ENCODE measurements at regions not wholly inside any gene's neighbourhood (a gene's known extent, or its start where the extent isn't known, plus 50 kb on each side); places are given as distances from the start of the nearest gene placed in this dataset.

GRCh38 chr2:19027626-19028025, 330.8 kb downstream of the OSR1 start:
- no peak overlapping the region for H3K27ac ChIP-seq
- no peaks in the 10 kb centered on the region for H3K9me3 ChIP-seq
- H3K4me1 ChIP-seq: no peaks in the 10 kb centered on the region
- no peak overlapping the region for H3K4me3 ChIP-seq
- no peaks in the 10 kb centered on the region for H3K36me3 ChIP-seq
- TF ChIP-seq CTCF (IDR thresholded peaks at IDR 0.05): no peak
- intact Hi-C loops (cut with DNase I; ENCODE audit: low total_unique reads): no loop called here
- no peak for DNase-seq
- H3K27me3 ChIP-seq: no peaks in the 10 kb centered on the region

- Histone ChIP-seq H3K9me3 (no peaks in the 10 kb centered on the region), H3K4me3 (no peak overlapping the region), H3K4me1 (peaks cover 0 to 5% (median 1%) of the 10 kb centered on the region in 4 donors), H3K27ac (no peak overlapping the region), H3K36me3 (no peaks in the 10 kb centered on the region), H3K27me3 (no peaks in the 10 kb centered on the region)
- no peak for DNase-seq
- TF ChIP-seq CTCF (IDR thresholded peaks at IDR 0.05): no peak
- intact Hi-C loops (cut with DNase I; ENCODE audit: low total_unique reads): no loop called here
Observed at GRCh38 chr2:19026261-19026660, 332.2 kb downstream of the OSR1 start.

GRCh38 chr2:19022334-19022733, 336.1 kb downstream of the OSR1 start:
- no peaks in the 10 kb centered on the region for H3K9me3 ChIP-seq
- H3K27ac ChIP-seq: no peak overlapping the region
- no peaks in the 10 kb centered on the region for H3K27me3 ChIP-seq
- no peak for DNase-seq
- no peak for TF ChIP-seq CTCF (IDR thresholded peaks at IDR 0.05)
- H3K36me3 ChIP-seq: no peaks in the 10 kb centered on the region
- no peak overlapping the region for H3K4me3 ChIP-seq
- H3K4me1 ChIP-seq: peaks cover 0 to 15% (median 3%) of the 10 kb centered on the region in 4 donors
- intact Hi-C loops (cut with DNase I; ENCODE audit: low total_unique reads): no loop called here

GRCh38 chr2:19021721-19022120, 336.7 kb downstream of the OSR1 start:
- intact Hi-C loops (cut with DNase I; ENCODE audit: low total_unique reads): no loop called here
- DNase-seq: no peak
- Histone ChIP-seq H3K9me3 (no peaks in the 10 kb centered on the region), H3K36me3 (no peaks in the 10 kb centered on the region), H3K4me1 (peaks cover 0 to 15% (median 3%) of the 10 kb centered on the region in 4 donors), H3K27me3 (no peaks in the 10 kb centered on the region), H3K27ac (no peak overlapping the region), H3K4me3 (no peak overlapping the region)
- TF ChIP-seq CTCF (IDR thresholded peaks at IDR 0.05): no peak

- Histone ChIP-seq H3K27me3 (no peaks in the 10 kb centered on the region), H3K9me3 (no peaks in the 10 kb centered on the region), H3K4me1 (peaks cover 0 to 15% (median 3%) of the 10 kb centered on the region in 4 donors), H3K36me3 (no peaks in the 10 kb centered on the region), H3K27ac (peak overlapping the region in 1 of 2 donors; percentile 9), H3K4me3 (no peak overlapping the region)
- intact Hi-C loops (cut with DNase I; ENCODE audit: low total_unique reads): no loop called here
- no peak for DNase-seq
- no peak for TF ChIP-seq CTCF (IDR thresholded peaks at IDR 0.05)
Observed at GRCh38 chr2:19021100-19021476, 337.3 kb downstream of the OSR1 start.
